ENCODE measurements at regions not wholly inside any gene's neighbourhood (a gene's known extent, or its start where the extent isn't known, plus 50 kb on each side); places are given as distances from the start of the nearest gene placed in this dataset.

- TF ChIP-seq ZNF318 (IDR thresholded peaks at IDR 0.05; ENCODE audit: borderline replicate concordance in 1 of 2, low read depth in 1 of 2), result no peak
- no peak for TF ChIP-seq BRF1 (IDR thresholded peaks at IDR 0.05; ENCODE audit: borderline replicate concordance, extremely low read depth, insufficient read length)
- TF ChIP-seq MLLT1 (IDR thresholded peaks at IDR 0.05), result 0 out of 4 replicates have a peak, but pooled peaks of 1 of the 2 experiments have one; percentile 21
- TF ChIP-seq NELFE (IDR thresholded peaks at IDR 0.05; ENCODE audit: insufficient read depth, insufficient read length), result no peak
- TF ChIP-seq GABPA (tag; conservative IDR thresholded peaks at IDR 0.05; ENCODE audit: low read depth), result peak; percentile 43; the same call in 1 of the 2 replicates
- TF ChIP-seq RAD51 (IDR thresholded peaks at IDR 0.05; ENCODE audit: borderline replicate concordance, low read depth), result no peak
- no peak for TF ChIP-seq ZNF699 (CRISPR knock-in tag; IDR thresholded peaks at IDR 0.05; ENCODE audit: insufficient replicate concordance)
- TF ChIP-seq RBM22 (IDR thresholded peaks at IDR 0.05; ENCODE audit: low read depth, low read length, poor library complexity, severe bottlenecking), result no peak
- TF ChIP-seq MCM7 (IDR thresholded peaks at IDR 0.05), result no peak
- TF ChIP-seq TCF7L2 (IDR thresholded peaks at IDR 0.05; ENCODE audit: low read depth, low read length), result no peak
- no peak for TF ChIP-seq FOXK2 (conservative IDR thresholded peaks at IDR 0.05 in 1 of 2, IDR thresholded peaks at IDR 0.05 in 1 of 2; ENCODE audit: low read depth in 2 of 2)
- no peak for TF ChIP-seq XRCC5 (IDR thresholded peaks at IDR 0.05; ENCODE audit: low read depth, low read length)
- peak; percentile 61; the same call in 1 of the 2 replicates for TF ChIP-seq EP300 (IDR thresholded peaks at IDR 0.05; ENCODE audit: low read length)
- TF ChIP-seq CSDE1 (IDR thresholded peaks at IDR 0.05), result no peak
- TF ChIP-seq HNRNPLL (IDR thresholded peaks at IDR 0.05; ENCODE audit: low read depth, low read length, poor library complexity, severe bottlenecking), result no peak
- peak; percentile 49; the same call in 1 of the 2 replicates for TF ChIP-seq ZKSCAN8 (CRISPR knock-in tag; IDR thresholded peaks at IDR 0.05)
- TF ChIP-seq MXI1 (IDR thresholded peaks at IDR 0.05; ENCODE audit: low read depth, low read length), result no peak
- TF ChIP-seq SIN3A (IDR thresholded peaks at IDR 0.05; ENCODE audit: borderline replicate concordance in 2 of 2, control insufficient read depth in 1 of 2, low read depth in 2 of 2, low read length in 2 of 2), result no peak
- no peak for TF ChIP-seq EZH2 (IDR thresholded peaks at IDR 0.05; ENCODE audit: borderline replicate concordance, low read depth, low read length)
- no peak for TF ChIP-seq ZNF444 (CRISPR knock-in tag; IDR thresholded peaks at IDR 0.05)
Observed at GRCh38 chr17:6919158-6919557, 76.7 kb upstream of the ALOX12 start (continued).

Measured in K562 (cell line).